H1 (cell line): ENCODE measurements at regions not wholly inside any gene's neighbourhood (a gene's known extent, or its start where the extent isn't known, plus 50 kb on each side); places are given as distances from the start of the nearest gene placed in this dataset.

Source experiments
- ASH2L ChIP-seq: fragments of 200-600, 300-600 bp; sonication (generic); IDR thresholded peaks from one replicate; pipeline ENCODE4 v1.7.1; 2017; ENCODE audit warnings: low read length
- CTBP2 ChIP-seq: IDR thresholded peaks from 2 replicates; pipeline ENCODE4 v1.7.0; 2011; ENCODE audit warnings: borderline replicate concordance, mild to moderate bottlenecking, moderate library complexity, mixed read lengths, low read length; ENCODE audit not compliant: insufficient read depth, insufficient read length
- EZH2 ChIP-seq: fragments of 200-600 bp; sonication (generic); IDR thresholded peaks from 2 replicates; pipeline ENCODE4 v1.7.1; 2012; ENCODE audit warnings: low read depth, mild to moderate bottlenecking, moderate library complexity, low read length, inconsistent platforms; ENCODE audit not compliant: severe bottlenecking
- JUND ChIP-seq: IDR thresholded peaks from 2 replicates; pipeline ENCODE4 v1.6.1; 2011; ENCODE audit warnings: mild to moderate bottlenecking, improper control_type of control experiment, low read length
- RAD21 ChIP-seq, 2 experiments: IDR thresholded peaks in 1 of 2; conservative IDR thresholded peaks in 1 of 2; 2 replicates each; pipeline ENCODE4 v1.6.1; 2011; ENCODE audit warnings: low read depth in 2 of 2, low read length in 2 of 2, improper control_type of control experiment in 1 of 2, inconsistent platforms in 1 of 2, mild to moderate bottlenecking in 1 of 2, moderate library complexity in 1 of 2
- SP1 ChIP-seq: IDR thresholded peaks from 2 replicates; pipeline ENCODE4 v1.6.1; 2011; ENCODE audit warnings: low read depth, low read length
- SP2 ChIP-seq: IDR thresholded peaks from 2 replicates; pipeline ENCODE4 v1.6.1; 2012; ENCODE audit warnings: mild to moderate bottlenecking, low read length, inconsistent platforms
- TAF1 ChIP-seq: IDR thresholded peaks from 2 replicates; pipeline ENCODE4 v1.6.1; 2011; ENCODE audit warnings: mild to moderate bottlenecking, low read depth, low read length
- ZNF274 ChIP-seq: IDR thresholded peaks from 2 replicates; pipeline ENCODE4 v1.7.0; 2012; ENCODE audit warnings: low read length, borderline replicate concordance; ENCODE audit errors: extremely low read depth
- TF ChIP-seq, protein P1 (sequence below), 3 experiments: IDR thresholded peaks; 1 replicate in 2 of 3; 2 replicates in 1 of 3; pipeline versions ENCODE4 v1.5.1 to v1.6.1; 2011; ENCODE audit warnings: low read length in 3 of 3, mild to moderate bottlenecking in 3 of 3, inconsistent platforms in 2 of 3, low read depth in 1 of 3, moderate library complexity in 1 of 3; ENCODE audit not compliant: insufficient read depth in 1 of 3; ENCODE audit errors: control extremely low read depth in 1 of 3

- TF ChIP-seq, protein P1, sequence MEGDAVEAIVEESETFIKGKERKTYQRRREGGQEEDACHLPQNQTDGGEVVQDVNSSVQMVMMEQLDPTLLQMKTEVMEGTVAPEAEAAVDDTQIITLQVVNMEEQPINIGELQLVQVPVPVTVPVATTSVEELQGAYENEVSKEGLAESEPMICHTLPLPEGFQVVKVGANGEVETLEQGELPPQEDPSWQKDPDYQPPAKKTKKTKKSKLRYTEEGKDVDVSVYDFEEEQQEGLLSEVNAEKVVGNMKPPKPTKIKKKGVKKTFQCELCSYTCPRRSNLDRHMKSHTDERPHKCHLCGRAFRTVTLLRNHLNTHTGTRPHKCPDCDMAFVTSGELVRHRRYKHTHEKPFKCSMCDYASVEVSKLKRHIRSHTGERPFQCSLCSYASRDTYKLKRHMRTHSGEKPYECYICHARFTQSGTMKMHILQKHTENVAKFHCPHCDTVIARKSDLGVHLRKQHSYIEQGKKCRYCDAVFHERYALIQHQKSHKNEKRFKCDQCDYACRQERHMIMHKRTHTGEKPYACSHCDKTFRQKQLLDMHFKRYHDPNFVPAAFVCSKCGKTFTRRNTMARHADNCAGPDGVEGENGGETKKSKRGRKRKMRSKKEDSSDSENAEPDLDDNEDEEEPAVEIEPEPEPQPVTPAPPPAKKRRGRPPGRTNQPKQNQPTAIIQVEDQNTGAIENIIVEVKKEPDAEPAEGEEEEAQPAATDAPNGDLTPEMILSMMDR (IDR thresholded peaks at IDR 0.05; ENCODE audit: control extremely low read depth in 1 of 3, insufficient read depth in 1 of 3, low read depth in 1 of 3, low read length in 3 of 3) = no peak
- TF ChIP-seq CTBP2 = no peak
- TF ChIP-seq TAF1 = no peak
- TF ChIP-seq EZH2 = no peak
- no peak for TF ChIP-seq ZNF274
- TF ChIP-seq RAD21 (IDR thresholded peaks at IDR 0.05 in 1 of 2, conservative IDR thresholded peaks at IDR 0.05 in 1 of 2; ENCODE audit: low read depth in 2 of 2, low read length in 2 of 2) = no peak
- TF ChIP-seq SP2 = no peak
- no peak for TF ChIP-seq JUND
- TF ChIP-seq SP1 = no peak
- TF ChIP-seq ASH2L = no peak
Measured at GRCh38 chr18:1422634-1423033, 518.0 kb downstream of the ADCYAP1 start.
